ENCODE measurements at regions not wholly inside any gene's neighbourhood (a gene's known extent, or its start where the extent isn't known, plus 50 kb on each side); places are given as distances from the start of the nearest gene placed in this dataset.

DNA sequence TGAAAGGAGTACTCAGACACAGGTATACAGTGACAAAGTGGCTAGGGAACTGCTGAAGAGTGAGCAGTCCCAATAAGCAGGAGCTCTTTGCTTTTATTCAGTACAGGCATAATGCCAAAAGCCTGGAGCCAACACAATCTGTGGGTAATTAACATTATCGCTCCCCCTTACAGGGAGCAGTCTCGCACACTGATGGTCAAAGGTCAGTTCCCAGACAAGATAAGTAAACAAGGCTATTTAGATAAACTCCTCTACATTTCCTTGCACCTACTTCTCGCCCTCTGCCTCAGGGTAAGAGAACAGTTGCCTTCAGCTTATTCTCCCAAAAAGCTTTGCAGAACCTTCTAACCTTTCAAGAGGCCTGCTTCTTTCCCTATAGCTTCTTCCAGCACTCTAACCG lies 73.9 kb upstream of the TAF9B start:
- no peak for DNase-seq (ENCODE audit: low read depth)
- H3K4me3 ChIP-seq (ENCODE audit: low read depth, low read length): no peak overlapping the region
- TF ChIP-seq, protein P1, sequence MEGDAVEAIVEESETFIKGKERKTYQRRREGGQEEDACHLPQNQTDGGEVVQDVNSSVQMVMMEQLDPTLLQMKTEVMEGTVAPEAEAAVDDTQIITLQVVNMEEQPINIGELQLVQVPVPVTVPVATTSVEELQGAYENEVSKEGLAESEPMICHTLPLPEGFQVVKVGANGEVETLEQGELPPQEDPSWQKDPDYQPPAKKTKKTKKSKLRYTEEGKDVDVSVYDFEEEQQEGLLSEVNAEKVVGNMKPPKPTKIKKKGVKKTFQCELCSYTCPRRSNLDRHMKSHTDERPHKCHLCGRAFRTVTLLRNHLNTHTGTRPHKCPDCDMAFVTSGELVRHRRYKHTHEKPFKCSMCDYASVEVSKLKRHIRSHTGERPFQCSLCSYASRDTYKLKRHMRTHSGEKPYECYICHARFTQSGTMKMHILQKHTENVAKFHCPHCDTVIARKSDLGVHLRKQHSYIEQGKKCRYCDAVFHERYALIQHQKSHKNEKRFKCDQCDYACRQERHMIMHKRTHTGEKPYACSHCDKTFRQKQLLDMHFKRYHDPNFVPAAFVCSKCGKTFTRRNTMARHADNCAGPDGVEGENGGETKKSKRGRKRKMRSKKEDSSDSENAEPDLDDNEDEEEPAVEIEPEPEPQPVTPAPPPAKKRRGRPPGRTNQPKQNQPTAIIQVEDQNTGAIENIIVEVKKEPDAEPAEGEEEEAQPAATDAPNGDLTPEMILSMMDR (conservative IDR thresholded peaks at IDR 0.05; ENCODE audit: low read depth, low read length): no peak

DNA sequence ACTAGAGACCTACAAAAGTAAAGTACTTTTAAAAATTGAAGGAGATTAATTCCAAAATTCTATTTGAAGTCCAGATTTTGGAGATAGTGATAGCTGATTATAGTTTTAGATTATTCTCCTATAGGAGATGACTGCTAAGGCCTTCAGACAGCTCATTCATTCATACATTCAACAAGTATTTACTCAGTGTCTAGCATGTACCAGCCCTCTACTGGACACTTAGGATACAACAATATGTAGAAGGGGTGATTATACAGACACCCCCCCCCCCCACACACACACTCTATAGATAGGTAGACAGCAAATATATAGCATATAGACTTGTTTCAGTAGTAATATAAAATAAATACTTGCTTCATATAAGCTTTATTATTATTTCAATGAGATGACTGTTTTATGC lies 60.4 kb upstream of the TAF9B start:
- H3K4me3 ChIP-seq (ENCODE audit: low read depth, low read length): no peak overlapping the region
- TF ChIP-seq, protein P1 (conservative IDR thresholded peaks at IDR 0.05; ENCODE audit: low read depth, low read length): peak; percentile 51
- no peak for DNase-seq (ENCODE audit: low read depth)
